ENCODE measurements at regions not wholly inside any gene's neighbourhood (a gene's known extent, or its start where the extent isn't known, plus 50 kb on each side); places are given as distances from the start of the nearest gene placed in this dataset.
A peak's percentile ranks its signal among the peaks of the same experiment; 100 is the strongest.

DNA sequence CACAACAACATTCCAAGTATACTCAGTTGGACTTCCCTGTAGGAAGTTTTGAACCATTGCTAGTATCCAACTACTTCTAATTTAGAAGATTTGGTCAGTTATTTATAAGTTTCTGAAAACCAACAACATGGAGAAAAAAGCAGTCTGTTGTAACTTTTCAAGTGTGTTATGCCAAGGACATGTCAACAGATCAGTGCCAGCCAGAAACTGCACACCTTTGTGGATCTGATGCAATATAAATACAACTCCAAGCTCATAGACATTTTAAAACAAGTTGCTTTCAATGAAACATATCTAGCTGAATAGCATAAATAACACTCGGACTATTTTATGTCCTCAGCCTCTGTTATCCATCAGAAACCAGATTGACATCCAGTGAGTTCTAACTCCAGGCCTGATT lies 58.3 kb upstream of the CARMIL1 start:
- Histone ChIP-seq H3K27ac (ENCODE audit: low read length) (no peak overlapping the region), H3K79me2 (ENCODE audit: insufficient read depth, low read length) (no peaks in the 10 kb centered on the region), H3K4me3 (ENCODE audit: low read depth in 1 of 2, low read length in 2 of 2) (no peak overlapping the region), H3K9ac (ENCODE audit: low read depth, low read length) (no peak overlapping the region), H3K9me3 (ENCODE audit: insufficient read depth, low read length, severe bottlenecking) (no peaks in the 10 kb centered on the region), H3K36me3 (ENCODE audit: insufficient read depth, low read length) (no peaks in the 10 kb centered on the region), H3K4me1 (ENCODE audit: insufficient read depth, low read length) (peaks cover 16% of the 10 kb centered on the region), H2AFZ (ENCODE audit: low read depth, low read length) (no peak overlapping the region), H4K20me1 (ENCODE audit: insufficient read depth, low read length) (no peaks in the 10 kb centered on the region), H3K4me2 (ENCODE audit: insufficient read depth, low read length) (no peak overlapping the region), H3K27me3 (ENCODE audit: insufficient read depth, low read length, poor library complexity) (no peaks in the 10 kb centered on the region)
- no peak for DNase-seq
- TF ChIP-seq EZH2 (IDR thresholded peaks at IDR 0.05; ENCODE audit: borderline replicate concordance, low read depth, low read length, severe bottlenecking) (no peak), CTCF (IDR thresholded peaks at IDR 0.05; ENCODE audit: borderline replicate concordance, extremely low read depth, low read length, poor library complexity, severe bottlenecking) (no peak)
- no peak for ATAC-seq (ENCODE audit: insufficient read depth, low read depth)

GRCh38 chr6:25222006-25222678 lies 57.0 kb upstream of the CARMIL1 start:
- no peak for ATAC-seq (ENCODE audit: insufficient read depth, low read depth)

DNA sequence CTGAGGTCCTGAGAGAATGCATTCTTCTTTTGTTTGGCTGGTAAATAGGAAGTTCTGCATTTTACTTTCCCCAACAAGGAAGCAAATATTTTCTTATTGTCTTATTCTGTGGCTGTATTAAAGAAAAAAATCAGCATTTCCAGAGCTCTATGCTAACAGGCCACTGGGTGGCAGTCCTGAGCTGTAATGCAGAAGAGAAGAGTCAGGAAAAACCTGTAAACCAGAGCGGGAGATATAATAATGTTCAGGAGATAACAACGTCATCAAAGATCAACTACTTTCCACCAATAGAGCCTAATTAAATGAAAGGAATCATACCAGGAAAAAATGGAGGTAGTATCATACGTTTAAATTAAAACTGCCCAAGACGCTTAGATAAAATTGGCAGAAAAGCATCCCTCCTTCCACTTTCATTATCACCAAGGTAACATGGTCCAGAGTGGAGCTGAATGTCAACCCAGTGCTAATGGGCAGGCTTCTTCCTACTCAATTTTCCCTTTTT lies 55.6 kb upstream of the CARMIL1 start:
- H3K36me3 ChIP-seq (ENCODE audit: insufficient read depth, low read length), result no peaks in the 10 kb centered on the region
- ATAC-seq (ENCODE audit: insufficient read depth, low read depth) (peak; percentile 78), DNase-seq (peak; percentile 73)
- H2AFZ ChIP-seq (ENCODE audit: low read depth, low read length), result peak overlapping the region; percentile 55
- H3K79me2 ChIP-seq (ENCODE audit: insufficient read depth, low read length), result no peaks in the 10 kb centered on the region
- peak; percentile 96 for TF ChIP-seq CTCF (IDR thresholded peaks at IDR 0.05; ENCODE audit: borderline replicate concordance, extremely low read depth, low read length, poor library complexity, severe bottlenecking)
- TF ChIP-seq EZH2 (IDR thresholded peaks at IDR 0.05; ENCODE audit: borderline replicate concordance, low read depth, low read length, severe bottlenecking), result no peak
- peak overlapping the region; percentile 59 for H3K4me2 ChIP-seq (ENCODE audit: insufficient read depth, low read length)
- no peaks in the 10 kb centered on the region for H4K20me1 ChIP-seq (ENCODE audit: insufficient read depth, low read length)
- peak overlapping the region in 1 of 2 experiments; percentile 47; a peak in 2 of 4 replicates for H3K4me3 ChIP-seq (ENCODE audit: low read depth in 1 of 2, low read length in 2 of 2)
- peaks cover 16% of the 10 kb centered on the region for H3K4me1 ChIP-seq (ENCODE audit: insufficient read depth, low read length)
- H3K27ac ChIP-seq (ENCODE audit: low read length), result 0 out of 2 replicates have a peak overlapping the region, but pooled peaks have one; percentile 21
- H3K9ac ChIP-seq (ENCODE audit: low read depth, low read length), result 0 out of 2 replicates have a peak overlapping the region, but pooled peaks have one; percentile 9
- no peaks in the 10 kb centered on the region for H3K9me3 ChIP-seq (ENCODE audit: insufficient read depth, low read length, severe bottlenecking)
- no peaks in the 10 kb centered on the region for H3K27me3 ChIP-seq (ENCODE audit: insufficient read depth, low read length, poor library complexity)

More at GRCh38 chr6:25222006-25222678, 57.0 kb upstream of the CARMIL1 start:
- Histone ChIP-seq H3K27ac (ENCODE audit: low read length) (no peak overlapping the region), H3K36me3 (ENCODE audit: insufficient read depth, low read length) (no peaks in the 10 kb centered on the region), H3K79me2 (ENCODE audit: insufficient read depth, low read length) (no peaks in the 10 kb centered on the region), H3K9me3 (ENCODE audit: insufficient read depth, low read length, severe bottlenecking) (no peaks in the 10 kb centered on the region), H4K20me1 (ENCODE audit: insufficient read depth, low read length) (no peaks in the 10 kb centered on the region), H3K4me3 (ENCODE audit: low read depth in 1 of 2, low read length in 2 of 2) (no peak overlapping the region), H3K4me2 (ENCODE audit: insufficient read depth, low read length) (no peak overlapping the region), H3K9ac (ENCODE audit: low read depth, low read length) (no peak overlapping the region), H2AFZ (ENCODE audit: low read depth, low read length) (no peak overlapping the region), H3K4me1 (ENCODE audit: insufficient read depth, low read length) (peaks cover 16% of the 10 kb centered on the region), H3K27me3 (ENCODE audit: insufficient read depth, low read length, poor library complexity) (no peaks in the 10 kb centered on the region)
- TF ChIP-seq EZH2 (IDR thresholded peaks at IDR 0.05; ENCODE audit: borderline replicate concordance, low read depth, low read length, severe bottlenecking) (no peak), CTCF (IDR thresholded peaks at IDR 0.05; ENCODE audit: borderline replicate concordance, extremely low read depth, low read length, poor library complexity, severe bottlenecking) (peak; percentile 4)
- DNase-seq, result no peak

Data from DND-41 (cell line).